ENCODE measurements at regions not wholly inside any gene's neighbourhood (a gene's known extent, or its start where the extent isn't known, plus 50 kb on each side); places are given as distances from the start of the nearest gene placed in this dataset.

- Histone ChIP-seq H3K27me3 (ENCODE audit: insufficient read depth, low read length) (no peaks in the 10 kb centered on the region), H3K36me3 (ENCODE audit: insufficient read depth, low read length) (no peaks in the 10 kb centered on the region), H3K4me1 (ENCODE audit: control insufficient read depth, insufficient read depth, low read length, unreplicated experiment) (no peaks in the 10 kb centered on the region), H3K4me3 (ENCODE audit: low read depth, low read length) (no peak overlapping the region), H3K79me2 (ENCODE audit: control insufficient read depth, insufficient read depth, low read length, unreplicated experiment) (no peaks in the 10 kb centered on the region), H2AFZ (ENCODE audit: low read length, unreplicated experiment) (no peak overlapping the region), H3K27ac (ENCODE audit: low read depth, low read length) (no peak overlapping the region)
Measured at GRCh38 chr20:11483697-11484096, 434.0 kb upstream of the BTBD3 start.

GRCh38 chr20:11484479-11484878, 433.2 kb upstream of the BTBD3 start:
- Histone ChIP-seq H3K4me3 (ENCODE audit: low read depth, low read length) (no peak overlapping the region), H3K27me3 (ENCODE audit: insufficient read depth, low read length) (no peaks in the 10 kb centered on the region), H3K36me3 (ENCODE audit: insufficient read depth, low read length) (no peaks in the 10 kb centered on the region), H3K27ac (ENCODE audit: low read depth, low read length) (no peak overlapping the region), H2AFZ (ENCODE audit: low read length, unreplicated experiment) (no peak overlapping the region), H3K79me2 (ENCODE audit: control insufficient read depth, insufficient read depth, low read length, unreplicated experiment) (no peaks in the 10 kb centered on the region), H3K4me1 (ENCODE audit: control insufficient read depth, insufficient read depth, low read length, unreplicated experiment) (no peaks in the 10 kb centered on the region)

GRCh38 chr20:11492386-11492785, 425.3 kb upstream of the BTBD3 start:
- Histone ChIP-seq H3K36me3 (ENCODE audit: insufficient read depth, low read length) (no peaks in the 10 kb centered on the region), H3K27me3 (ENCODE audit: insufficient read depth, low read length) (peaks cover 3% of the 10 kb centered on the region; the same call in 1 of the 2 replicates), H3K4me1 (ENCODE audit: control insufficient read depth, insufficient read depth, low read length, unreplicated experiment) (no peaks in the 10 kb centered on the region), H2AFZ (ENCODE audit: low read length, unreplicated experiment) (no peak overlapping the region), H3K27ac (ENCODE audit: low read depth, low read length) (no peak overlapping the region), H3K4me3 (ENCODE audit: low read depth, low read length) (no peak overlapping the region), H3K79me2 (ENCODE audit: control insufficient read depth, insufficient read depth, low read length, unreplicated experiment) (no peaks in the 10 kb centered on the region)

GRCh38 chr20:11492846-11493245, 424.8 kb upstream of the BTBD3 start:
- H2AFZ ChIP-seq (ENCODE audit: low read length, unreplicated experiment) = no peak overlapping the region
- H3K27ac ChIP-seq (ENCODE audit: low read depth, low read length) = no peak overlapping the region
- H3K79me2 ChIP-seq (ENCODE audit: control insufficient read depth, insufficient read depth, low read length, unreplicated experiment) = no peaks in the 10 kb centered on the region
- no peaks in the 10 kb centered on the region for H3K36me3 ChIP-seq (ENCODE audit: insufficient read depth, low read length)
- no peak overlapping the region for H3K4me3 ChIP-seq (ENCODE audit: low read depth, low read length)
- no peaks in the 10 kb centered on the region for H3K4me1 ChIP-seq (ENCODE audit: control insufficient read depth, insufficient read depth, low read length, unreplicated experiment)
- H3K27me3 ChIP-seq (ENCODE audit: insufficient read depth, low read length) = peaks cover 6% of the 10 kb centered on the region; the same call in 1 of the 2 replicates

GRCh38 chr20:11496380-11496779, 421.3 kb upstream of the BTBD3 start:
- Histone ChIP-seq H3K36me3 (ENCODE audit: insufficient read depth, low read length) (no peaks in the 10 kb centered on the region), H3K27ac (ENCODE audit: low read depth, low read length) (no peak overlapping the region), H3K79me2 (ENCODE audit: control insufficient read depth, insufficient read depth, low read length, unreplicated experiment) (no peaks in the 10 kb centered on the region), H2AFZ (ENCODE audit: low read length, unreplicated experiment) (no peak overlapping the region), H3K27me3 (ENCODE audit: insufficient read depth, low read length) (peaks cover 6% of the 10 kb centered on the region; the same call in 1 of the 2 replicates), H3K4me3 (ENCODE audit: low read depth, low read length) (no peak overlapping the region), H3K4me1 (ENCODE audit: control insufficient read depth, insufficient read depth, low read length, unreplicated experiment) (no peaks in the 10 kb centered on the region)

GRCh38 chr20:11497545-11497944, 420.1 kb upstream of the BTBD3 start:
- H3K79me2 ChIP-seq (ENCODE audit: control insufficient read depth, insufficient read depth, low read length, unreplicated experiment) = no peaks in the 10 kb centered on the region
- H3K27me3 ChIP-seq (ENCODE audit: insufficient read depth, low read length) = peaks cover 6% of the 10 kb centered on the region; the same call in 1 of the 2 replicates

GRCh38 chr20:11499101-11499634, 418.5 kb upstream of the BTBD3 start:
- Histone ChIP-seq H3K36me3 (ENCODE audit: insufficient read depth, low read length) (no peaks in the 10 kb centered on the region), H3K79me2 (ENCODE audit: control insufficient read depth, insufficient read depth, low read length, unreplicated experiment) (no peaks in the 10 kb centered on the region), H3K4me3 (ENCODE audit: low read depth, low read length) (no peak overlapping the region), H2AFZ (ENCODE audit: low read length, unreplicated experiment) (no peak overlapping the region), H3K27ac (ENCODE audit: low read depth, low read length) (no peak overlapping the region), H3K4me1 (ENCODE audit: control insufficient read depth, insufficient read depth, low read length, unreplicated experiment) (no peaks in the 10 kb centered on the region), H3K27me3 (ENCODE audit: insufficient read depth, low read length) (peaks cover 6% of the 10 kb centered on the region; the same call in 1 of the 2 replicates)

More at GRCh38 chr20:11497545-11497944, 420.1 kb upstream of the BTBD3 start:
- H3K4me3 ChIP-seq (ENCODE audit: low read depth, low read length) = no peak overlapping the region
- no peaks in the 10 kb centered on the region for H3K4me1 ChIP-seq (ENCODE audit: control insufficient read depth, insufficient read depth, low read length, unreplicated experiment)
- H3K27ac ChIP-seq (ENCODE audit: low read depth, low read length) = no peak overlapping the region
- H3K36me3 ChIP-seq (ENCODE audit: insufficient read depth, low read length) = no peaks in the 10 kb centered on the region
- H2AFZ ChIP-seq (ENCODE audit: low read length, unreplicated experiment) = no peak overlapping the region

GRCh38 chr20:11502061-11502460, 415.6 kb upstream of the BTBD3 start:
- no peak overlapping the region for H3K4me3 ChIP-seq (ENCODE audit: low read depth, low read length)
- no peaks in the 10 kb centered on the region for H3K36me3 ChIP-seq (ENCODE audit: insufficient read depth, low read length)
- H3K79me2 ChIP-seq (ENCODE audit: control insufficient read depth, insufficient read depth, low read length, unreplicated experiment) = no peaks in the 10 kb centered on the region
- H3K27me3 ChIP-seq (ENCODE audit: insufficient read depth, low read length) = peaks cover 6% of the 10 kb centered on the region; the same call in 1 of the 2 replicates
- no peak overlapping the region for H2AFZ ChIP-seq (ENCODE audit: low read length, unreplicated experiment)
- H3K27ac ChIP-seq (ENCODE audit: low read depth, low read length) = no peak overlapping the region
- no peaks in the 10 kb centered on the region for H3K4me1 ChIP-seq (ENCODE audit: control insufficient read depth, insufficient read depth, low read length, unreplicated experiment)

GRCh38 chr20:11502671-11503070, 415.0 kb upstream of the BTBD3 start:
- H3K27ac ChIP-seq (ENCODE audit: low read depth, low read length) = no peak overlapping the region
- H2AFZ ChIP-seq (ENCODE audit: low read length, unreplicated experiment) = no peak overlapping the region
- no peaks in the 10 kb centered on the region for H3K36me3 ChIP-seq (ENCODE audit: insufficient read depth, low read length)

GRCh38 chr20:11509776-11510175, 407.9 kb upstream of the BTBD3 start:
- Histone ChIP-seq H3K4me3 (ENCODE audit: low read depth, low read length) (no peak overlapping the region), H3K79me2 (ENCODE audit: control insufficient read depth, insufficient read depth, low read length, unreplicated experiment) (no peaks in the 10 kb centered on the region), H3K4me1 (ENCODE audit: control insufficient read depth, insufficient read depth, low read length, unreplicated experiment) (no peaks in the 10 kb centered on the region), H3K27me3 (ENCODE audit: insufficient read depth, low read length) (no peaks in the 10 kb centered on the region), H3K36me3 (ENCODE audit: insufficient read depth, low read length) (no peaks in the 10 kb centered on the region), H3K27ac (ENCODE audit: low read depth, low read length) (no peak overlapping the region), H2AFZ (ENCODE audit: low read length, unreplicated experiment) (no peak overlapping the region)

More at GRCh38 chr20:11502671-11503070, 415.0 kb upstream of the BTBD3 start:
- H3K79me2 ChIP-seq (ENCODE audit: control insufficient read depth, insufficient read depth, low read length, unreplicated experiment) = no peaks in the 10 kb centered on the region
- no peaks in the 10 kb centered on the region for H3K4me1 ChIP-seq (ENCODE audit: control insufficient read depth, insufficient read depth, low read length, unreplicated experiment)
- no peak overlapping the region for H3K4me3 ChIP-seq (ENCODE audit: low read depth, low read length)
- peaks cover under 1% of the 10 kb centered on the region; the same call in 1 of the 2 replicates for H3K27me3 ChIP-seq (ENCODE audit: insufficient read depth, low read length)

GRCh38 chr20:11511821-11512220, 405.9 kb upstream of the BTBD3 start:
- Histone ChIP-seq H3K4me1 (ENCODE audit: control insufficient read depth, insufficient read depth, low read length, unreplicated experiment) (no peaks in the 10 kb centered on the region), H3K36me3 (ENCODE audit: insufficient read depth, low read length) (no peaks in the 10 kb centered on the region), H3K4me3 (ENCODE audit: low read depth, low read length) (no peak overlapping the region), H3K27ac (ENCODE audit: low read depth, low read length) (no peak overlapping the region), H3K79me2 (ENCODE audit: control insufficient read depth, insufficient read depth, low read length, unreplicated experiment) (no peaks in the 10 kb centered on the region), H2AFZ (ENCODE audit: low read length, unreplicated experiment) (no peak overlapping the region), H3K27me3 (ENCODE audit: insufficient read depth, low read length) (no peaks in the 10 kb centered on the region)
